SK-N-SH (cell line): ENCODE measurements at regions not wholly inside any gene's neighbourhood (a gene's known extent, or its start where the extent isn't known, plus 50 kb on each side); places are given as distances from the start of the nearest gene placed in this dataset.

Experiments used
- CTCF ChIP-seq: fragments of 200-600 bp; sonication (generic); IDR thresholded peaks from 2 replicates; pipeline ENCODE4 v1.6.1; 2017; ENCODE audit warnings: antibody characterized with exemption, mild to moderate bottlenecking, moderate library complexity
- ELF1 ChIP-seq: IDR thresholded peaks from 2 replicates; pipeline ENCODE4 v1.4.0; 2012
- FOXJ3 ChIP-seq: sonication (generic); formaldehyde crosslinking; IDR thresholded peaks from 2 replicates; pipeline ENCODE4 v1.5.1; 2020; ENCODE audit warnings: mild to moderate bottlenecking, missing genetic modification reagents
- MAX ChIP-seq: IDR thresholded peaks from 2 replicates; pipeline ENCODE4 v1.4.0; 2012; ENCODE audit warnings: low read depth
- PBX3 ChIP-seq: IDR thresholded peaks from 2 replicates; pipeline ENCODE4; 2012
- POLR2AphosphoS5 ChIP-seq: IDR thresholded peaks from 2 replicates; pipeline ENCODE4 v1.6.1; 2012; ENCODE audit warnings: low read depth, low read length
- REST ChIP-seq: IDR thresholded peaks from 2 replicates; pipeline ENCODE4 v1.6.1; 2012; ENCODE audit warnings: mild to moderate bottlenecking, low read depth, low read length, moderate library complexity
- RXRA ChIP-seq: IDR thresholded peaks from 2 replicates; pipeline ENCODE4 v1.4.0; 2012; ENCODE audit warnings: low read depth, mild to moderate bottlenecking, borderline replicate concordance
- SMC3 ChIP-seq: IDR thresholded peaks from 2 replicates; pipeline ENCODE4 v1.6.1; 2012; ENCODE audit warnings: low read depth, low read length, improper control_type of control experiment
- ZBTB33 ChIP-seq: IDR thresholded peaks from 2 replicates; pipeline ENCODE4 v1.4.0; 2012; ENCODE audit warnings: low read depth, borderline replicate concordance

- TF ChIP-seq ZBTB33 (no peak), FOXJ3 (CRISPR knock-in tag) (no peak), CTCF (no peak), POLR2AphosphoS5 (no peak), RXRA (no peak), SMC3 (no peak), ELF1 (no peak), MAX (no peak), PBX3 (no peak), REST (no peak)
Observed at GRCh38 chrX:56114437-56114787, 117.7 kb upstream of the KLF8 start.
